Inferior parietal cortex (tissue), 1 donor: ENCODE measurements at regions not wholly inside any gene's neighbourhood (a gene's known extent, or its start where the extent isn't known, plus 50 kb on each side); places are given as distances from the start of the nearest gene placed in this dataset.
"Not testable (repeated sequence)": the region's sequence is repeated elsewhere in the genome, so short reads cannot be mapped to it uniquely, and the experiment has no call there.

Experiments used
- DNase-seq: peaks from one replicate; pipeline ENCODE4 v3.0.0-alpha.2; 2016; ENCODE audit errors: extremely low spot score

DNA sequence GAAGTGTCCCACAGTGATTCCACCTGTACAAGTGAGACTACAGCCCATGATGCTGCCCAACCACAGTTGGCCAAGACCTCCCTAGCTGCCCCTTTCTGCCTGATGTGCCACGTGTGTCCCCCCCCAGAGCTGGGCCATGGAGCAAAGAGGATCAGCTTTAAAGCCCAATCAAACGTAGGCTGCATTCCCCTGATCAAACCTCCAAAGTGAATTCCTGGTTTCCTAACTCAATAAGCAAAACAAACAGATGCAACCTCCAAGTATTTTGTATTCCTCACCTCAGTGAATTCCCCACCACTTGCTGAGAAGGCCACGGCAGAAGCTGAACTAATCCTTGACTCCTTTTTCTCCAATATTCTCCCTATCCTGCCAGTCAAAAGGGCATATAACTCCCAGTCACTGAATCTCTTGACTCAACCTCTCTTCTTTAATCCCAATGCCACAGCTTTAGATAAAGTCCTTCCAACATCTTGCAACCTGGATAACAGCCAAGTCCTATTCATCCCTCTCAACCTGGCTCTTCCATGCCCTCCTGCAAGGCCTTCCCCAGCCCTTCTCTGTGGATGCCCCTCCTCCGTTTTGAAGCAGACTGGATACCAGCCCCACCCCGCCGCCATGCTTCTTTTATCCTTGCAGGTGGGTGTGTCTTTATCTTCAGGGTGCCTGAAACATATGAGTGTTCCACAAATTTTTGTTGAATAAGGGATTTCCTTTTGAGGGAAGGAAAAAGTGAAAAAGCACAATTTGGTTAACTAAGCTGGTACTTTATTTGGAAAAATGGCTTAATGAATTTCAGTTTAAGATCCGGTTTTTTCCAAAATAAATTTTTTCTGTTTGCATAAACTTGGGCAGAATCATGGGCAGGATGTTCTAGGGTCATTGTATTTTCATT is 285.2 kb upstream of the MKLN1 start:
- no peak for DNase-seq

DNA sequence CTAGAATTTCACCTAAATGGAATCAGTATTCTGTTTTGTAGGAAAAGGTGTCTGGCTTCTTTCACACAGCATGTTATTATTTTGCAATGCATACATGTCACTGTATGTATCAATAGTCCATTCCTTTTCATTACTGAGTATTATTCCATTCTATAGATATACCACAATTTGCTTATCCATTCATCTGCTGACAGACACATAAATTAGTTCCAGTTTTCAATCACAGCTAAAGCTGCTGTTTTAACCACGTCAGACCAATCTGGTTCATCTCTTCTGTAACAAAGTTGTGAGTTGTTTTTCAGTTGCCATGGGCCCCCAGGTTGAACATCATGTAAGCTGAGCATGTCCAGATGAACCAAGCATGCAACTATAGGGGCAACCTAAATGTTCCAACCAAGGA is 282.1 kb upstream of the MKLN1 start:
- DNase-seq, result no peak

- DNase-seq, result no peak
These were observed 281.4 kb upstream of the MKLN1 start for GRCh38 chr7:131046246-131046645.

GRCh38 chr7:131047651-131048304 is 279.9 kb upstream of the MKLN1 start:
- DNase-seq, result no peak

GRCh38 chr7:131051304-131051703 is 276.4 kb upstream of the MKLN1 start:
- no peak for DNase-seq

GRCh38 chr7:131052285-131052904 is 275.3 kb upstream of the MKLN1 start:
- DNase-seq, result no peak

GRCh38 chr7:131056007-131056406 is 271.7 kb upstream of the MKLN1 start:
- DNase-seq, result no peak

DNA sequence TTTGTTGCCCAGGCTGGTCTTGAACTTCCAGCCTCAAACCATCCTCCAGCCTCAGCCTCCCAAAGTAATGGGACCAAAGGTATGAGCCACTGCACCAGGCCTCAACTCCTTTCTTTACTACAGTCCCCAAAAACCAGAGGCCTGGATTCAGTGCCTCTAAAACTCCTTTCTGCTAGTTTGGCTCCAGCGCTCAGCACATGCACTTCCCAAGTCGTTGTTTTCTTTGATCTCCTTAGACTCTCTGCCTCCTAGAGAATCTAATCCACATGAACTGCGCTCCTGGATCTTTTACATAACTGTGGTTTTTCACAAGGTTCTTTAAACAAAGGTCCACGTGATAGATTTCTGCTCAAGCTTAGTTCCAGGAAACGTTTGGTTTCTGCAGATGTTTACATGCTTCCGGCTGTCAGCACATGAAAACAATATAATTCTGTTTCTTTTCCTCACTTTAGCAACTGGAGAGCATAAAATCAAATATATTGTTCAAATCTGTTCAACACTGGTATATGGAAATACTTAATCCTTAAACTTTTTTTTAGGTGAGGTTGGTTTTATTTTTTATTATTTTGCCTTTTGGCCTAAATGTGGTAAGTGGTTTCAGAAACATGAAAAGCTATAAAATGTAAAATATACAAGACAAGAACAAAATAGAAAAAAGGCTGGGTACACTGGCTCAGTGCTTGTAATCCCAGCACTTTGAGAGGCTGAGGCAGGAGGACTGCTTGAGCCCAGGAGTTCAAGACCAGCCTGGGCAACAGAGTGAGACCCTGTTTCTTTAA is 270.5 kb upstream of the MKLN1 start:
- DNase-seq, result no peak

DNA sequence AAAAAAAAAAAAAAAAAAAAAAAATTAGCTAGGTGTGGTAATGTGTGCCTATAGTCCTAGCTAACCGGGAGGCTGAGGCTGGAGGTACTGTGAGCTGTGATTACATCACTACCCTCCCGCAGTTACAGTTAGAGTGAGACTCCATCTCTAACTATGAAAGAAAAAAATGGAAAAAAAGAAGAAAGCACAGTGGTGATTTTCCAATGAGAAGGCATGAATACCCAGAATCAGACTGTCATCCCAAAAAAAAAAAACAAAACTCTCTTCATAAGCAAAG is 269.9 kb upstream of the MKLN1 start:
- DNase-seq, result no peak

DNA sequence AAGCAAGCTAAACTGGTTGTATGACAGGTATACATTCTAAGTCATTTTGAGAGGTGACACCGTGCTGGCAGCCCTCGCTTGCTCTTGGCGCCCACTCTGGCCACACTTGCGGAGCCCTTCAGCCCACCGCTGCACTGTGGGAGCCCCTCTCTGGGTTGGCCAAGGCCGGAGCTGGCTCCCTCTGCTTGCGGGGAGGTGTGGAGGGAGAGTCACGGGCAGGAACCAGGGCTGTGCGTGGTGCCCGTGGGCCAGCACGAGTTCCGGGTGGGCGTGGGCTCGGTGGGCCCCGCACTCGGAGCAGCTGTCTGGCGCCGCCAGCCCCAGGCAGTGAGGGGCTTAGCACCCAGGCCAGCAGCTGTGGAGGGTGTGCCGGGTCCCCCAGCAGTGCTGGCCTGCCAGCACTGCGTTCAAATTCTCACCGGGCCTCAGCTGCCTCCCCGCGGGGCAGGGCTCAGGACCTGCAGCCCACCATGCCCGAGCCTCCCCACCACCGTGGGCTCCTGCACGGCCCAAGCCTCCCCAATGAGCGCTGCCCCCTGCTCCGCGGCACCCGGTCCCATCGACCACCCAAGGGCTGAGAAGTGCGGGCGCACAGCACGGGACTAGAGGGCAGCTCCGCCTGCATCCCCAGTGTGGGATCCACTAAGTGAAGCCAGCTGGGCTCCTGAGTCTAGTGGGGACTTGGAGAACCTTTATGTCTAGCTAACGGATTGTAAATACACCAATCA is 269.0 kb upstream of the MKLN1 start:
- DNase-seq, result not testable (repeated sequence)

DNA sequence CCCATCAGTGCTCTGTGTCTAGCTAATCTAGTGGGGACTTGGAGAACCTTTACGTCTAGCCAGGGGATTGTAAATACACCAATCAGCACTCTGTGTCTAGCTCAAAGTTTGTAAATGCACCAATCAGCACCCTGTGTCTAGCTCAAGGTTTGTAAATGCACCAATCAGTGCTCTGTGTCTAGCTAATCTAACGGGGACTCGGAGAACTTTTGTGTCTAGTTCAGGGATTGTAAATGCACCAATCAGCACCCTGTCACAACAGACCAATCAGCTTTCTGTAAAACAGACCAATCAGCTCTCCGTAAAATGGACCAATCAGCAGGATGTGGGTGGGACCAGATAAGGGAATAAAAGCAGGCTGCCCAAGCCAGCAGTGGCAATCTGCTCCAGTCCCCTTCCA is 268.3 kb upstream of the MKLN1 start:
- not testable (repeated sequence) for DNase-seq

GRCh38 chr7:131061158-131061557 is 266.5 kb upstream of the MKLN1 start:
- DNase-seq, result no peak

DNA sequence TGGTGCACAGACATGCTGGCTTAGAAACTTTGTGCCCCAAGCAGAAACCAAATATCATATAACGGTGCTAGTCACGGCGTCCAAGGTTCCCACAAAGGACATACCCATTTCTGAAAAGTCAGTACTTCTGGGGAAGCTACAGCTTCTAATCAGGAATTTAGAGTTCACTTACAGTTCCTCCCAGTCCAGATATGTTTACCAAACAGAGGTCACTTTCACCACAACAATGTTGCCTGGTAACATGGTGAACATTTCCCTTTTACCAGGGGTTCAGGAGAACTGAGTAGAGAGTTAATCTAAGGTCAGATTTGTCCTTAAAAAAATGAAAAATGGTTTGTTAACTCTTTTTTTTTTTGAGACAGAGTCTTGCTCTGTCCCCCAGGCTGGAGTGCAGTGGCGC is 265.9 kb upstream of the MKLN1 start:
- DNase-seq, result no peak

DNA sequence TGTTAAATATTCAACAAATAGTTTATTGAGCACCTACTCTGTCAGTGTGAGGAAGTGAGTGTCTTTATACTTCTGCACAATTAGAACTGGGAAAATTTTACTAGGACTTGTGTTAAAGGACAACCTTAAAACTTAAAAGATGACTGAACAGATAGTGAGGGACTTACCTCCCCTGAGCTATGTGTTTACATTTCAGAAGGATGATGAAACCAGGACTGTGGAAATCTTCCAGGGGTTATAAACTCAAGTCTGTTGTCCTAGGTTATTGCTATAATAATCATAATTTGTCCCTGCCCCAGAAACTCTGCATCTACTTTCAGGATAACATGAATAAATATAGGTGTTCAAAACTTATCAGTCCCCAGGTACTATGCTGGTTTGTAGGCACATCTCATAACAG is 261.0 kb upstream of the MKLN1 start:
- DNase-seq, result no peak

- no peak for DNase-seq
These were observed 260.5 kb upstream of the MKLN1 start for GRCh38 chr7:131067220-131067619.

DNA sequence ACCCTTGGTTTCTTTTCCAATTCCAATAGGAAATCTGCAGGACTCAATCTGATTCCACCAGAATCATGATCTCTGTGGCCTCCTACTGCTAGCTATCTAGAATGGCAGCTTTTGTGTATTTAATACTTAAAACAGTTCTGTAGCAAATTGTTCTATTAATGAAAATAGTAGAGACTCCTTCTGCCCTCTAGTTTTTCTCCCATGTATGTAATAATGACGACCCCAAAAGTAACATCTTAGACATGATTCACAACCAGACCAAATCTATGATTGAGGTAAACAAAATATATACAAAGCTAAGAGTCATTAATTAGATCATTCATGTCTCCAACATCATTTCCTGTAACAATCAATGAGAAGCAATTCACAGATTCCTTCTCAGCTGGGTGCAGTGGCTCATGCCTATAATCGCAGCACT is 259.1 kb upstream of the MKLN1 start:
- DNase-seq, result no peak

GRCh38 chr7:131071786-131072504 is 255.7 kb upstream of the MKLN1 start:
- peak; percentile 83 for DNase-seq

- DNase-seq, result no peak
These were observed 255.1 kb upstream of the MKLN1 start for GRCh38 chr7:131072505-131073091.

- DNase-seq, result no peak
These were observed 253.6 kb upstream of the MKLN1 start for GRCh38 chr7:131074043-131074442.

- no peak for DNase-seq
These were observed 253.1 kb upstream of the MKLN1 start for GRCh38 chr7:131074585-131074984.

GRCh38 chr7:131075406-131075805 is 252.3 kb upstream of the MKLN1 start:
- no peak for DNase-seq
